ENCODE measurements at regions not wholly inside any gene's neighbourhood (a gene's known extent, or its start where the extent isn't known, plus 50 kb on each side); places are given as distances from the start of the nearest gene placed in this dataset.

DNA sequence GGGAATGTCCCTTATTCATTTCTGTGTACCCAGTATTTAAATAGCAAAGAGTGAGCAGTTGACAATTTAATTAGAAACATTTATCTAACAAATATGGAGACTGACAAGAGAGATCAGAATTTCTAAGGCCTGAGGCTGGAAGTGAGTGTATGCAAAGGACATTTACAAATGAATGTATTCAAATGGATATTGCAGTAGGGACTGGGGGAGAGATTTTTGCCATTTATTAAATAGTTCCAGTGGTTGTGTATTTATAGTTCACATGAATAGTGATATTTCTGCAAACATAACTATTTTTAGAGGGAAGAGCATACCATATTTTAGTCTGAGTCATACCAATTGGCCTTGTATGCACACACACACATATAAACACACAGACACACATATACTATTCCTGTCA lies 592.4 kb downstream of the GLUD2 start:
- H3K27ac ChIP-seq (ENCODE audit: low read length in 2 of 2) = no peak overlapping the region
- ATAC-seq (ENCODE audit: low read depth) (no peak), DNase-seq (no peak)
- TF ChIP-seq CTCF (IDR thresholded peaks at IDR 0.05) = no peak
- TF ChIP-seq EZH2 (IDR thresholded peaks at IDR 0.05; ENCODE audit: borderline replicate concordance, insufficient read depth, low read depth, low read length, poor library complexity, severe bottlenecking) = no peak
- no peaks in the 10 kb centered on the region for H3K79me2 ChIP-seq (ENCODE audit: control insufficient read depth, insufficient read depth, low read length)
- intact Hi-C loops (cut with micrococcal nuclease) = no loop called here
- no peaks in the 10 kb centered on the region for H3K9me3 ChIP-seq (ENCODE audit: control extremely low read depth in 1 of 3, control insufficient read depth in 2 of 3, insufficient read depth in 1 of 3, low read length in 2 of 3)
- no peak overlapping the region for H2AFZ ChIP-seq (ENCODE audit: insufficient read depth, low read depth, low read length, poor library complexity, severe bottlenecking)
- Mint-ChIP-seq H3K27me3 (no peaks in the 10 kb centered on the region), H3K9me3 (ENCODE audit: insufficient read depth) (no peaks in the 10 kb centered on the region), H3K4me3 (no peak overlapping the region), H3K4me1 (no peaks in the 10 kb centered on the region), H3K27ac (no peak overlapping the region)
- H3K36me3 ChIP-seq (replicated peaks in 1 of 2; ENCODE audit: control extremely low read depth in 1 of 2, control insufficient read depth in 1 of 2, extremely low read depth in 1 of 2, insufficient read depth in 2 of 2, low read length in 1 of 2) = no peaks in the 10 kb centered on the region
- POLR2A ChIA-PET = no interaction called here
- CTCF ChIA-PET = no interaction called here
- H4K20me1 ChIP-seq (ENCODE audit: control insufficient read depth, insufficient read depth, low read length, poor library complexity, severe bottlenecking) = no peaks in the 10 kb centered on the region
- H3K4me2 ChIP-seq (replicated peaks; ENCODE audit: low read depth, low read length, poor library complexity, severe bottlenecking) = no peak overlapping the region
- no peak overlapping the region for H3K4me3 ChIP-seq (ENCODE audit: control extremely low read depth in 1 of 5, extremely low read depth in 1 of 5, insufficient read depth in 1 of 5, low read depth in 2 of 5, low read length in 4 of 5)
- H3K9ac ChIP-seq (ENCODE audit: low read length) = no peak overlapping the region
- no peaks in the 10 kb centered on the region for H3K27me3 ChIP-seq (replicated peaks in 1 of 4; ENCODE audit: control extremely low read depth in 1 of 4, control insufficient read depth in 3 of 4, insufficient read depth in 4 of 4, low read length in 3 of 4)
- no peaks in the 10 kb centered on the region for H3K4me1 ChIP-seq (ENCODE audit: control insufficient read depth in 2 of 2, insufficient read depth in 2 of 2, low read length in 2 of 2)

GRCh38 chrX:121641560-121641959 lies 594.1 kb downstream of the GLUD2 start:
- Mint-ChIP-seq H3K4me1 (no peaks in the 10 kb centered on the region), H3K27ac (no peak overlapping the region), H3K9me3 (ENCODE audit: insufficient read depth) (no peaks in the 10 kb centered on the region), H3K27me3 (no peaks in the 10 kb centered on the region), H3K4me3 (no peak overlapping the region)
- H3K27me3 ChIP-seq (replicated peaks in 1 of 4; ENCODE audit: control extremely low read depth in 1 of 4, control insufficient read depth in 3 of 4, insufficient read depth in 4 of 4, low read length in 3 of 4) = no peaks in the 10 kb centered on the region
- H3K9ac ChIP-seq (ENCODE audit: low read length) = no peak overlapping the region
- intact Hi-C loops (cut with micrococcal nuclease) = no loop called here
- no peaks in the 10 kb centered on the region for H4K20me1 ChIP-seq (ENCODE audit: control insufficient read depth, insufficient read depth, low read length, poor library complexity, severe bottlenecking)
- H2AFZ ChIP-seq (ENCODE audit: insufficient read depth, low read depth, low read length, poor library complexity, severe bottlenecking) = no peak overlapping the region
- H3K79me2 ChIP-seq (ENCODE audit: control insufficient read depth, insufficient read depth, low read length) = no peaks in the 10 kb centered on the region
- DNase-seq (no peak), ATAC-seq (ENCODE audit: low read depth) (no peak)
- TF ChIP-seq EZH2 (IDR thresholded peaks at IDR 0.05; ENCODE audit: borderline replicate concordance, insufficient read depth, low read depth, low read length, poor library complexity, severe bottlenecking) (no peak), CTCF (IDR thresholded peaks at IDR 0.05) (no peak)
- H3K4me2 ChIP-seq (replicated peaks; ENCODE audit: low read depth, low read length, poor library complexity, severe bottlenecking) = no peak overlapping the region
- CTCF ChIA-PET = no interaction called here
- H3K27ac ChIP-seq (ENCODE audit: low read length in 2 of 2) = no peak overlapping the region
- POLR2A ChIA-PET = no interaction called here
- no peaks in the 10 kb centered on the region for H3K4me1 ChIP-seq (ENCODE audit: control insufficient read depth in 2 of 2, insufficient read depth in 2 of 2, low read length in 2 of 2)
- H3K36me3 ChIP-seq (replicated peaks in 1 of 2; ENCODE audit: control extremely low read depth in 1 of 2, control insufficient read depth in 1 of 2, extremely low read depth in 1 of 2, insufficient read depth in 2 of 2, low read length in 1 of 2) = no peaks in the 10 kb centered on the region
- no CpG with 5 or more reads among the region's 2 CpGs for WGBS (ENCODE audit: insufficient coverage)
- no peaks in the 10 kb centered on the region for H3K9me3 ChIP-seq (ENCODE audit: control extremely low read depth in 1 of 3, control insufficient read depth in 2 of 3, insufficient read depth in 1 of 3, low read length in 2 of 3)
- H3K4me3 ChIP-seq (ENCODE audit: control extremely low read depth in 1 of 5, extremely low read depth in 1 of 5, insufficient read depth in 1 of 5, low read depth in 2 of 5, low read length in 4 of 5) = no peak overlapping the region

Data from B cell (primary cell).